Ishikawa (cell line): ENCODE measurements at regions not wholly inside any gene's neighbourhood (a gene's known extent, or its start where the extent isn't known, plus 50 kb on each side); places are given as distances from the start of the nearest gene placed in this dataset.

Experiments used
- CEBPB ChIP-seq: IDR thresholded peaks from 2 replicates; pipeline ENCODE4 v1.6.1; 2012
- CREB1 ChIP-seq: IDR thresholded peaks from 2 replicates; pipeline ENCODE4 v1.6.1; 2012; ENCODE audit warnings: low read depth
- EGR1 ChIP-seq: IDR thresholded peaks from 2 replicates; pipeline ENCODE4 v1.6.1; 2012
- EP300 ChIP-seq: IDR thresholded peaks from 2 replicates; pipeline ENCODE4 v1.6.1; 2012; ENCODE audit warnings: borderline replicate concordance
- FOXM1 ChIP-seq: IDR thresholded peaks from 2 replicates; pipeline ENCODE4 v1.6.1; 2012; ENCODE audit warnings: low read depth, borderline replicate concordance
- MAX ChIP-seq: IDR thresholded peaks from 2 replicates; pipeline ENCODE4 v1.6.1; 2012
- NFIC ChIP-seq: IDR thresholded peaks from 2 replicates; pipeline ENCODE4 v1.6.1; 2012
- RAD21 ChIP-seq: IDR thresholded peaks from 2 replicates; pipeline ENCODE4 v1.6.1; 2012; ENCODE audit warnings: low read depth
- REST ChIP-seq: IDR thresholded peaks from 2 replicates; pipeline ENCODE4 v1.6.1; 2012; ENCODE audit warnings: low read depth, mild to moderate bottlenecking
- TAF1 ChIP-seq: IDR thresholded peaks from 2 replicates; pipeline ENCODE4 v1.6.1; 2012; ENCODE audit warnings: low read depth, mild to moderate bottlenecking
- TCF12 ChIP-seq: IDR thresholded peaks from 2 replicates; pipeline ENCODE4 v1.6.1; 2012; ENCODE audit warnings: low read depth
- TEAD4 ChIP-seq: IDR thresholded peaks from 2 replicates; pipeline ENCODE4 v1.6.1; 2012
- USF1 ChIP-seq: IDR thresholded peaks from 2 replicates; pipeline ENCODE4 v1.6.1; 2012
- YY1 ChIP-seq: IDR thresholded peaks from 2 replicates; pipeline ENCODE4 v1.6.1; 2012; ENCODE audit warnings: low read depth
- ZBTB7A ChIP-seq: IDR thresholded peaks from 2 replicates; pipeline ENCODE4 v1.6.1; 2012; ENCODE audit warnings: low read depth

- TF ChIP-seq REST, result no peak
- TF ChIP-seq EP300, result no peak
- TF ChIP-seq CREB1, result no peak
- no peak for TF ChIP-seq CEBPB
- no peak for TF ChIP-seq MAX
- no peak for TF ChIP-seq NFIC
- TF ChIP-seq EGR1, result no peak
- TF ChIP-seq YY1, result no peak
- no peak for TF ChIP-seq RAD21
- no peak for TF ChIP-seq FOXM1
- TF ChIP-seq TCF12, result no peak
- no peak for TF ChIP-seq ZBTB7A
- no peak for TF ChIP-seq USF1
- TF ChIP-seq TAF1, result no peak
- no peak for TF ChIP-seq TEAD4
These were observed 133.4 kb upstream of the REG3A start for GRCh38 chr2:79292958-79293315.

- TF ChIP-seq CEBPB, result no peak
- no peak for TF ChIP-seq RAD21
- TF ChIP-seq FOXM1, result no peak
- TF ChIP-seq USF1, result no peak
- TF ChIP-seq TCF12, result no peak
- TF ChIP-seq YY1, result no peak
- TF ChIP-seq NFIC, result no peak
- no peak for TF ChIP-seq REST
- no peak for TF ChIP-seq TEAD4
These were observed 132.8 kb upstream of the REG3A start for GRCh38 chr2:79292239-79292957.

- no peak for TF ChIP-seq MAX
These were observed 116.3 kb upstream of the REG3A start for GRCh38 chr2:79275863-79276262.

- TF ChIP-seq TAF1 (no peak), CEBPB (no peak), NFIC (no peak), TEAD4 (no peak), EGR1 (no peak), REST (no peak), RAD21 (no peak), MAX (no peak), TCF12 (no peak), YY1 (no peak), ZBTB7A (no peak)
These were observed 115.6 kb upstream of the REG3A start for GRCh38 chr2:79275197-79275596.

- TF ChIP-seq CEBPB (no peak), TCF12 (no peak), USF1 (no peak), ZBTB7A (no peak), REST (no peak), NFIC (no peak), EGR1 (no peak), CREB1 (no peak), MAX (no peak), YY1 (no peak), TEAD4 (no peak), RAD21 (no peak), FOXM1 (no peak), TAF1 (no peak), EP300 (no peak)
These were observed 113.1 kb upstream of the REG3A start for GRCh38 chr2:79272616-79273015.
